B cell (primary cell): ENCODE measurements at regions not wholly inside any gene's neighbourhood (a gene's known extent, or its start where the extent isn't known, plus 50 kb on each side); places are given as distances from the start of the nearest gene placed in this dataset.

Experiments
- EZH2 ChIP-seq: IDR thresholded peaks from 2 replicates; pipeline ENCODE4 v1.6.1; 2012; ENCODE audit warnings: borderline replicate concordance, low read depth, mild to moderate bottlenecking, moderate library complexity, low read length; ENCODE audit not compliant: insufficient read depth, poor library complexity, severe bottlenecking
- TF ChIP-seq, protein P1 (sequence below): fragments of 200-600 bp; IDR thresholded peaks from one replicate; pipeline ENCODE4 v1.8.0; 2022; ENCODE audit warnings: antibody characterized with exemption, mild to moderate bottlenecking

DNA sequence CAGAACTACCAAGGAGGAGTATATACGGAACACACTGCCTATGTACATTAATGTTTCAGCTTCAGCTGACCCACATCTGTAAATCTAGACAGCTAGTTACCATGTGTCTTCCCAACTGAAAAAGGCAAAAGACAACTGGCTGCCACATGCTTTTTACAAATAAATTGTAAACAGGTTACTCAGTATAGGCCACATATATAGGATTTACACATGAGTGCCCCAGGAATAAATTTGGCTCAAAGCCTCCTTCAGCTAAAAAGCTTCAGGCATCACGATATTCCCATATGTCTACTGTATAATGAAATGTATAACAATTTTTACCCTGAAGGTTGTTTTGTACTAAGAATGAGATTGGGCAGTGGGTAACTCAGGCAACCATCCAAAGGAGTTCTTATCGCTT, 175.9 kb upstream of the BMP4 start:
- TF ChIP-seq, protein P1, sequence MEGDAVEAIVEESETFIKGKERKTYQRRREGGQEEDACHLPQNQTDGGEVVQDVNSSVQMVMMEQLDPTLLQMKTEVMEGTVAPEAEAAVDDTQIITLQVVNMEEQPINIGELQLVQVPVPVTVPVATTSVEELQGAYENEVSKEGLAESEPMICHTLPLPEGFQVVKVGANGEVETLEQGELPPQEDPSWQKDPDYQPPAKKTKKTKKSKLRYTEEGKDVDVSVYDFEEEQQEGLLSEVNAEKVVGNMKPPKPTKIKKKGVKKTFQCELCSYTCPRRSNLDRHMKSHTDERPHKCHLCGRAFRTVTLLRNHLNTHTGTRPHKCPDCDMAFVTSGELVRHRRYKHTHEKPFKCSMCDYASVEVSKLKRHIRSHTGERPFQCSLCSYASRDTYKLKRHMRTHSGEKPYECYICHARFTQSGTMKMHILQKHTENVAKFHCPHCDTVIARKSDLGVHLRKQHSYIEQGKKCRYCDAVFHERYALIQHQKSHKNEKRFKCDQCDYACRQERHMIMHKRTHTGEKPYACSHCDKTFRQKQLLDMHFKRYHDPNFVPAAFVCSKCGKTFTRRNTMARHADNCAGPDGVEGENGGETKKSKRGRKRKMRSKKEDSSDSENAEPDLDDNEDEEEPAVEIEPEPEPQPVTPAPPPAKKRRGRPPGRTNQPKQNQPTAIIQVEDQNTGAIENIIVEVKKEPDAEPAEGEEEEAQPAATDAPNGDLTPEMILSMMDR: no peak
- no peak for TF ChIP-seq EZH2
